ENCODE measurements at regions not wholly inside any gene's neighbourhood (a gene's known extent, or its start where the extent isn't known, plus 50 kb on each side); places are given as distances from the start of the nearest gene placed in this dataset.
"Not testable (repeated sequence)": the region's sequence is repeated elsewhere in the genome, so short reads cannot be mapped to it uniquely, and the experiment has no call there.

DNA sequence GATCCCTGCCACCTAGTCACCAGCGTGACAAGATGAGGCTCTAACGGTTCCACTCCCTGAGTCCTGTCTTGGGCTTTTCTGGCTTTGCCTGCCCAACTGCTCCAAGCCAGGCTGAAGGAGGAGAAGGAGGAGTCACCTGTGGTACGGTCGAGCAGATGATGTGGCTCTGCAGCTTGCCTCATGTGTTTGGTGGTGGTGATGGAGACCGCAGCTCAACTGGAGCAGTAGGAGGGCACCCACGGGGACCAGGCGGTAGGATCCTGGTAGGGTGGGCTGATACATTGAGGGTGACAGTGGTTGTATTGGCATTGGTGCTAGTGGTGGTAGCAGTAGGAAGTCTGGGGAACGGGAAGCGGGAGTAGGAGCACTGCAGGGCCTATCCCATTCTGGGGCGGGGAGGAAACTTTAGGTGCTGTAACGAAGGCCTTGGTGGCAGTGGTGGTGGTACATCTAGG lies 202.8 kb upstream of the WSB1 start:
- TF ChIP-seq POLR2AphosphoS5 (IDR thresholded peaks at IDR 0.05; ENCODE audit: low read depth, low read length) (no peak), TAF1 (IDR thresholded peaks at IDR 0.05; ENCODE audit: borderline replicate concordance, low read depth, low read length) (no peak), POLR2A (IDR thresholded peaks at IDR 0.05; ENCODE audit: low read depth, low read length) (no peak)
- FAIRE-seq (no peak), DNase-seq (ENCODE audit: insufficient read length) (no peak)

DNA sequence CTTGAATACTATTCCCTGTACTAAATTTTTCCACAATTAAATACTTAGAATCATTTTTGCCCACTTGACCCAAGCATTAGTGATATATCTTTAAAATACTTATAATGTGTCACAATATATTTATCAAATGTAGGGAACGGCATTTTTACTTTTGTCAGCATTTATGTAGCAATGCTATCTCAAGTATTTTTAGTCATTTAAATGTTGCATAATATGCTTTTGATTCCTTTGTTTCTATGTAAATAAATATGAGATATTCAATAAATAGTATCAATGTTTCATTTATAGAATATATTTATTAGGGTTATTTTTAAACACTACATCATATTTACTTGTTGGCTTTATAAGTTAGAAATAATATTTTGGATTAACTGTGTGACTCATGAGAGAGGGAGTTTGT lies 199.7 kb upstream of the WSB1 start:
- FAIRE-seq; DNase-seq (ENCODE audit: insufficient read length): not testable (repeated sequence)

DNA sequence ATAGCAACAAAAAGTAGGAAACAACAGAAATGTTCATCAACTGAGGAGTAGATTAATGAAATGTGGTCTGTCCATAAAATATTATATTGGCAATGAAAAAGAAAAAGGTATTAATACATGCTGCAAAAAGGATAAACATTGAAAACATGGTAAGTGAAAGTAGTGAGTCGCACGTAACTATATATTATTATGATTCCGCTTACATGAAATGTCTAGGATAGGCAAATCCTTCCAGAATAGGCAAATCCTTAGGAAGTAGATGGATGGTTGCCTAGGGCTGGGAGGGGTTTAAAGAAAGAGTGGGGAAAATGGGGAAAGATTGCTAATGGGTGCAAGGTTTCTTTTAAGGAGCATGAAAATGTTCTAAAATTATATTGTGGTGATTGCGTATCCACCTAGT lies 198.1 kb upstream of the WSB1 start:
- FAIRE-seq; DNase-seq (ENCODE audit: insufficient read length): not testable (repeated sequence)

DNA sequence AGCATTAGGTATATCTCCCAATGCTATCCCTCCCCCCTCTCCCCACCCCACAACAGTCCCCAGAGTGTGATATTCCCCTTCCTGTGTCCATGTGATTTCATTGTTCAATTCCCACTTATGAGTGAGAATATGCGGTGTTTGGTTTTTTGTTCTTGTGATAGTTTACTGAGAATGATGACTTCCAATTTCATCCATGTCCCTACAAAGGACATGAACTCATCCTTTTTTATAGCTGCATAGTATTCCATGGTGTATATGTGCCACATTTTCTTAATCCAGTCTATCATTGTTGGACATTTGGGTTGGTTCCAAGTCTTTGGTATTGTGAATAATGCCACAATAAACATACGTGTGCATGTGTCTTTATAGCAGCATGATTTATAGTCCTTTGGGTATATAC lies 194.6 kb upstream of the WSB1 start:
- DNase-seq (ENCODE audit: insufficient read length); FAIRE-seq: not testable (repeated sequence)

DNA sequence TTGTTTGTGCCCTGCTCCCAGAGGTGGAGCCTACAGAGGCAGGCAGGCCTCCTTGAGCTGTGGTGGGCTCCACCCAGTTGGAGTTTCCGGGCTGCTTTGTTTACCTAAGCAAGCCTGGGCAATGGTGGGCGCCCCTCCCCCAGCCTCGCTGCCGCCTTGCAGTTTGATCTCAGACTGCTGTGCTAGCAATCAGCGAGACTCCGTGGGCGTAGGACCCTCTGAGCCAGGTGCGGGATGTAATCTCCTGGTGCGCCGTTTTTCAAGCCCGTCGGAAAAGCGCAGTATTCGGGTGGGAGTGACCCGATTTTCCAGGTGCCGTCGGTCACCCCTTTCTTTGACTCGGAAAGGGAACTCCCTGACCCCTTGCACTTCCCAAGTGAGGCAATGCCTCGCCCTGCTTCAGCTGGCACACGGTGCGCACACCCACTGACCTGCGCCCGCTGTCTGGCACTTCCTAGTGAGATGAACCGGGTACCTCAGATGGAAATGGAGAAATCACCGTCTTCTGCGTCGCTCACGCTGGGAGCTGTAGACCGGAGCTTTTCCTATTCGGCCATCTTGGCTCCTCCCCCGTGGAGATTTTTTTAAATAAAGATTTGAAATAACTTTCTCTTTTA lies 189.2 kb upstream of the WSB1 start:
- not testable (repeated sequence) for DNase-seq (ENCODE audit: insufficient read length); FAIRE-seq

DNA sequence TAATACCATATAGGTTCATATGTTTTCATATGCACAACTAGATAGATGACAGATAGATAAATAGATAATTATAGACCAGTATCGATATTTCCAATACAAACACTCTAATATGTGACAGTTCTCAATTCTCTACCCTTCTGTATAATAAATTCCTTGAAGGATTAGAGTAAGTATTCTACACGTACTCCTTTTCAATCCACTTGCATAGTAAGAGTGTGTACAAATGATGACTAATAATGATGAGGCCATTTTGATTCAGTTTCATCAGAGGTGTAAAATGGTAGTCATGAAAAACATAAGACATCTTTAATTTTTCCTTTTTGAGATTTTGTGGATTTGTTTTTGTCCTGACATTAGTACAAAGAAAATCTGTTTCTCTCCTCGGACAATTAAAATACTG lies 188.3 kb upstream of the WSB1 start:
- DNase-seq (ENCODE audit: insufficient read length) = no peak
- TF ChIP-seq POLR2AphosphoS5 (IDR thresholded peaks at IDR 0.05; ENCODE audit: low read depth, low read length) (no peak), POLR2A (IDR thresholded peaks at IDR 0.05; ENCODE audit: low read depth, low read length) (no peak), TAF1 (IDR thresholded peaks at IDR 0.05; ENCODE audit: borderline replicate concordance, low read depth, low read length) (no peak)
- no peak for FAIRE-seq

DNA sequence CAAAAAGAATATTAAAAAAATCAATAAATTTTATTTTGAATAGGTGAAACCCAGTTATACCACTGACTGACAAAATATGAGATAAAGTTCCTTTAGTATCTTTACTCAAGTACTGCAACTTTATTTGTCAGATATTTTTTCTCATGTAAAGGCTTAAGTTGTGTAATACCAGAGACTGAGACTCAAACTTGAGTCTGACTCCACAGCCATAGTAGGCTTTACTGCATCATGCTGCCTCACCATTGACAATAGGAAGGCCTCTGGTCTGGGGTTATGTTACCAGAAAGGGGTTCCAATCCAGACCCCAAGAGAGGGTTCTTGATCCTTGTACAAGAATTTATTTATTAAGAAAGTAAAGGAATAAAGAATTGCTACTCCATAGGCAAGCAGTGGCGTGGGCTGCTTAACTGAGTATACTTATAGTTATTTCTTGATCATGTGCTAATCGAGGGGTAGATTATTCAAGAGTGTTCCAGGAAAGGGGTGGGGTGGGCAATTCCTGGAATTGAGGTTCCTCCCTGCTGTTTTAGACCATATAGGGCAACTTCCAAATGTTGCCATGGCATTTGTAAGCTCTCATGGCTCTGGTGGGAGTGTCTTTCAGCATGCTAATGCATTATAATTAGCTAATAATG lies 187.4 kb upstream of the WSB1 start:
- FAIRE-seq = no peak
- TF ChIP-seq POLR2AphosphoS5 (IDR thresholded peaks at IDR 0.05; ENCODE audit: low read depth, low read length) (no peak), TAF1 (IDR thresholded peaks at IDR 0.05; ENCODE audit: borderline replicate concordance, low read depth, low read length) (no peak), POLR2A (IDR thresholded peaks at IDR 0.05; ENCODE audit: low read depth, low read length) (no peak)
- no peak for DNase-seq (ENCODE audit: insufficient read length)

DNA sequence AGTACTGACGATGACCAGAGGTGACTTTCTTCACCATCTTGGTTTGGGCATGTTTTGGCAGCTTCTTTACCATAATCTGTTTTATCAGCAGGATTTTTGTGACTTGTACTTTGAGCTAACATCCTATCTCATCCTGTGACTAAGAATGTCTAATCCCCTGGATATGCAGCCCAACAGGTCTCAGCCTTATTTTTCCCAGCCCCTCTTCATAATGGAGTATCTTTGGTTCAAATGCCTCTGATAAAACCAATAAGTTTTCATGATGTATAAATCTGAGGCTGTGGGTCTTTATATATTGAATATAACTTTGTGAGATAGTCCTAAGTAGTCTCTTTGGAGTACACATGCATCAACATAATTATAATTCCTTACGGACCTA lies 186.9 kb upstream of the WSB1 start:
- no peak for FAIRE-seq
- TF ChIP-seq TAF1 (IDR thresholded peaks at IDR 0.05; ENCODE audit: borderline replicate concordance, low read depth, low read length) (no peak), POLR2AphosphoS5 (IDR thresholded peaks at IDR 0.05; ENCODE audit: low read depth, low read length) (no peak), POLR2A (IDR thresholded peaks at IDR 0.05; ENCODE audit: low read depth, low read length) (no peak)

DNA sequence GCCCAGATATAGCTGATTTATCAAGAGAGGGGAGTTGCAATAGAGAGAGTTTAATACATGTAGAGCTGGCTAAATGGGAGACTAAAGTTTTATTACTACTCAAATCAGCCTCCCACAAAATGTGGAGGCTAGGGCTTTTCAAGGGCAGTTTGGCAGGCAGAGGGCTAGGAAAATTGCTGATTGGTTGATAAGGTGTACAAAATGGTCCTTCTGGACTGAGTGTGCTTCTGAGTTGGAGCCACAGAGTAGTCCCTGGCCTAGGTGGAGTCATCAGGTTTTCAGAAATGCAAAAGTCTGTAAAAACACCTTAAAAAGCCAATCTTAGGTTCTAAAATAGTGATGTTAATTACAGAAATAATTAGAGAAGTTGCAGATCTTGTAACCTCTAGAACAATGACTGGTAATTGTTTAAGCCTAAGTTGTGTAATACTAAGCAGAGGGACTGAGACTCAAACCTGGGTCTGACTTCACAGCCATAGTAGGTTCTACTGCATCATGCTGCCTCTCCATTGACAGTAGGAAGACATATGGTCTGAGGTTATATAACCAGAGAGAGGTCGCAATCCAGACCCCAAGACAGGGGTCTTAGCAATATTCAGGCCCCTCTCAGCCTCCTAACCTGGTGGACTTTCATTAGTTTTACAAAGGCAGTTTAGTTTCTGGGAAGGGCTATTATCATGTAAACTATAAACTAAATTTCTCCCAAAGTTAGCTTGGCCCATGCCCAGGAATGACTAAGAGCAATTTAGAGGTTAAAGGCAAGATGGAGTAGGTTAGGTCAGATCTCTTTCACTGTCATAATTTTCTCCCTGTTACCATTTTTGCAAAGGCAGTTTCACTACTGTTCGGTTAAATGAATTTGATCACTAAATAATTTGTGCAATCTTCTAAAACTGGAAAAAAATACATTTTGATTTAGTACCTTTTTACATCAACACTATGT lies 186.3 kb upstream of the WSB1 start:
- FAIRE-seq = not testable (repeated sequence)

More for the DNA sequence above, 186.9 kb upstream of the WSB1 start:
- DNase-seq (ENCODE audit: insufficient read length) = no peak

DNA sequence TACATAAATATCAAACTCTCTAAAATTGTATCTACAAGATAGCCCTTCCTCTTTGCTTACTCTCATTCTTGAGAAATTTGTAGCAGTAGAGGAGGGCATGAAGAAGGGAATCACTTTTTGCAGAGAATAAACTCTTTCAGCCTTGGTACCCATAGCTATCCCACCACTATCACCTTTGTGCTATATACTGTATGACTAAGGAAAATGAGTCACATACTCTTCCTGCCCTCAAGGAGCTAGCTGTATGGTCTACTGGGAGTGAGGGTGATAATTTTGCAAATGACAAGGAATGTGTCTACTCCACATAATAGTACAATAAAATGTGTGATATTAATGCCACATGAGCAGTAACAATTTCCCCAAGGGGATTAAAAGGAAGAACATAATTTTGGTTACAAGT lies 184.6 kb upstream of the WSB1 start:
- FAIRE-seq (no peak), DNase-seq (ENCODE audit: insufficient read length) (no peak)
- TF ChIP-seq POLR2A (IDR thresholded peaks at IDR 0.05; ENCODE audit: low read depth, low read length) (no peak), TAF1 (IDR thresholded peaks at IDR 0.05; ENCODE audit: borderline replicate concordance, low read depth, low read length) (no peak)

More for the DNA sequence above, 186.3 kb upstream of the WSB1 start:
- DNase-seq (ENCODE audit: insufficient read length) = not testable (repeated sequence)

DNA sequence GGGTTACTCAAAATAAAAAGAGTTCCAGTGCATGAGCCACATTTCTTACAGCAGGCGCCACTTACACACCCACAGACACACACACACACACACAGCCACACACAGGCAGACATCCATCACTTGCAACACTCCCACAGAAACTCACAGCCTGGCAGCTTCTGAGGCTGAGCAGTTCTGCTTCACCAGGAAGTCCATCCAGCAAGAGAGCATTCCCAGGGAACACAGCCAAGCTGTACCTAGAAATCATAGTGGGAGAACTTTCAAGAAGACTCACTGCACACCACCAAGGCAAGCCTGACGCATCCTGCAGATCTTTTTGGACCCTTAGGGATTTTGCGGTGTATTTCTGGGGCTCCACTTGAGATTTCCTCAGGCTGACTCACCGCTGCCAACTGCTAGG lies 140.9 kb upstream of the WSB1 start:
- FAIRE-seq (no peak), DNase-seq (ENCODE audit: insufficient read length) (no peak)

DNA sequence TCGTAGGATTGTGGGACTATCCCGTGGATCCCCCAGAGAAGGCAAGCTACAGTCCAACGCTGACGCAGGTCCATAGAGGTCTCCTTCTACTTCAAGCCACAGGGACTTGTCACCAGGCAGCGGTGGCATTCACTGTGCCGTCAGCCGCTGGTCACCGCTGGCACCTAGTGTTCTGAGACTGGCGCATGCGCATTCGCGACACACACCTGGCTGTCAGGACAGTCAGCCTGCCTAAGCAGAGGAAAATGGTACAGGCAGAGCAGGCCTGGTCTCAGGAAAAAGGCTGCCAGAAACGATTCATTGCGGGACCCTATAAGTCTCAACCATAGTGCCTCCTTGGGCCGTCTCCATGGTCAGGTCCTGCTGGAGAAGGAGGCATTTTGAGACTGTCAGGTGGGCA lies 138.0 kb upstream of the WSB1 start:
- DNase-seq (ENCODE audit: insufficient read length) = no peak
- TF ChIP-seq TAF1 (IDR thresholded peaks at IDR 0.05; ENCODE audit: borderline replicate concordance, low read depth, low read length) (no peak), POLR2A (IDR thresholded peaks at IDR 0.05; ENCODE audit: low read depth, low read length) (no peak), POLR2AphosphoS5 (IDR thresholded peaks at IDR 0.05; ENCODE audit: low read depth, low read length) (no peak)
- FAIRE-seq = no peak

More for the DNA sequence above, 140.9 kb upstream of the WSB1 start:
- TF ChIP-seq POLR2AphosphoS5 (IDR thresholded peaks at IDR 0.05; ENCODE audit: low read depth, low read length) (no peak), TAF1 (IDR thresholded peaks at IDR 0.05; ENCODE audit: borderline replicate concordance, low read depth, low read length) (no peak), POLR2A (IDR thresholded peaks at IDR 0.05; ENCODE audit: low read depth, low read length) (no peak)

DNA sequence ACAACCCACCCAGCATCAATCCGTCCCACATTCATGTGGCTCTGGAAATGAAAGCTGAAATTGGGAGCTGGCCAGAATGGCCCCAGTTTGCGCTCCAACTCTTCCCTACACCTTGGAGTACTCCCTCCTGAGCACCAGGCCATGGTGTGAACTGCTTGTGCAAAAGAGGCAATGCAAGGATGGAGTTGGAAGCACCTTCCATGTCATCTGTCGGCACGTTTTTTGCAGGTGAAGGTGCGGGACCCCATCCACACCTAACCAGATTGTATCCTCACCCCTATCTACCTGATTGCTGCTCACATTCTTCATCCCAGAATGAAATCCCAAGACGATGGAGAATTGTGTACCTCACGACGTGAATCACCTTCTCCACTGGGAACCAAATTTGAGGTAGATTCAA lies 136.6 kb upstream of the WSB1 start:
- FAIRE-seq = no peak

More for the DNA sequence above, 136.6 kb upstream of the WSB1 start:
- no peak for DNase-seq (ENCODE audit: insufficient read length)
- TF ChIP-seq POLR2AphosphoS5 (IDR thresholded peaks at IDR 0.05; ENCODE audit: low read depth, low read length) = no peak
- no peak for TF ChIP-seq TAF1 (IDR thresholded peaks at IDR 0.05; ENCODE audit: borderline replicate concordance, low read depth, low read length)
- no peak for TF ChIP-seq POLR2A (IDR thresholded peaks at IDR 0.05; ENCODE audit: low read depth, low read length)
